LNCaP clone FGC (cell line): ENCODE measurements at regions not wholly inside any gene's neighbourhood (a gene's known extent, or its start where the extent isn't known, plus 50 kb on each side); places are given as distances from the start of the nearest gene placed in this dataset.

Experiments
- DNase-seq: peaks from one replicate; pipeline ENCODE4 v3.0.0-alpha.2; 2011; ENCODE audit warnings: low read depth
- H3K4me3 ChIP-seq: 2 replicates; pipeline ENCODE4 v1.5.1; 2011; ENCODE audit warnings: mild to moderate bottlenecking, low read depth, low read length, control low read depth
- TF ChIP-seq, protein P1 (sequence below): IDR thresholded peaks from 2 replicates; pipeline ENCODE4 v1.5.1; 2012; ENCODE audit warnings: mild to moderate bottlenecking; ENCODE audit not compliant: control insufficient read depth, insufficient read depth; ENCODE audit errors: extremely low read depth

DNA sequence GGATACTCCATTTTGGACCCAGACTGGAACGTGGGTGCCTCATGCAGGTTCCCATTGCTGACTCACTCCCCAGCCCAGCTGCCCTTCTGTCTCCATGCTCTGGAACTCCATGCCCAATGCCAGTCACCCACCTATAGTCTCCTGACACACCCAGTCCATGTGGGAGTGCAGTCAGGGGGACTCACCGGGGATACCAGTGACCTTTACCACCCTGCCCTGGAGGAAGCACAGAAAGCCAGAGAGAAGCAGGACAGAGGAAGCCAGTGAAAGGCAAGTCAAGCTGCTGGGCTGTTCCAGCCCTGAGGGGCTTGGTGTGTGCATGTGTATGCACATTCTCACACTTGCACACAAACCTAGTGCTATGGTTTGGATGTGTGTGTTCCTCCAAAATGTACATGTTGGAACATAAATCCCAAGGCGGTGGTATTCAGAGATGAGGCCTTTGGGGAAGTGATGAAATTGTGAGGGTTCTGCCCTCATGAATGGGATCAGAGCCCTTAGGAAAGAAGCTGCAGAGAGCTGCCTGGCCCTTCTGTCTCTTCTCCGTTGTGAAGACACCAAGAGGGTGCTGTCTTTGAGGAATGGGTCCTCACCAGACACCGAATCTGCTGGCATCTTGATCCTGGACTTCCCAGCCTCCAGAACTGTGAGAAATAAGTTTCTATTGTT, 121.4 kb upstream of the MAFB start:
- no peak for DNase-seq
- H3K4me3 ChIP-seq: no peak overlapping the region
- TF ChIP-seq, protein P1, sequence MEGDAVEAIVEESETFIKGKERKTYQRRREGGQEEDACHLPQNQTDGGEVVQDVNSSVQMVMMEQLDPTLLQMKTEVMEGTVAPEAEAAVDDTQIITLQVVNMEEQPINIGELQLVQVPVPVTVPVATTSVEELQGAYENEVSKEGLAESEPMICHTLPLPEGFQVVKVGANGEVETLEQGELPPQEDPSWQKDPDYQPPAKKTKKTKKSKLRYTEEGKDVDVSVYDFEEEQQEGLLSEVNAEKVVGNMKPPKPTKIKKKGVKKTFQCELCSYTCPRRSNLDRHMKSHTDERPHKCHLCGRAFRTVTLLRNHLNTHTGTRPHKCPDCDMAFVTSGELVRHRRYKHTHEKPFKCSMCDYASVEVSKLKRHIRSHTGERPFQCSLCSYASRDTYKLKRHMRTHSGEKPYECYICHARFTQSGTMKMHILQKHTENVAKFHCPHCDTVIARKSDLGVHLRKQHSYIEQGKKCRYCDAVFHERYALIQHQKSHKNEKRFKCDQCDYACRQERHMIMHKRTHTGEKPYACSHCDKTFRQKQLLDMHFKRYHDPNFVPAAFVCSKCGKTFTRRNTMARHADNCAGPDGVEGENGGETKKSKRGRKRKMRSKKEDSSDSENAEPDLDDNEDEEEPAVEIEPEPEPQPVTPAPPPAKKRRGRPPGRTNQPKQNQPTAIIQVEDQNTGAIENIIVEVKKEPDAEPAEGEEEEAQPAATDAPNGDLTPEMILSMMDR: no peak

DNA sequence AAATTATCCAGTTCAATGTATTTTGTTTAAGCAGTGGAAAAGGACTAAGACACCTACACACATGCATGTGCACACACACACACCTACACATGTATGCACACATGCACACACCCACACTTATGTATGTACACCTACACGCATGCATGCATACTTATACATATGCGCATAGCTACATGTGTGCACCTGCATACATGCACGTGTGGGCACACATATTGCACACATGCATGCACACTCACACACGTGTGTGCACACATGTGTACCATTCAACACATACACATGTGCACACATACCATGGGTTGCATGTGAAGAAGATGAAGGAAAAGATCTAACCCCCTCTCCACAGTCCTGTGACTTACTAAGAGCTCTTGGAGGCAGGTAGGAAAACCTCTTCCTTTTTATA, 122.0 kb upstream of the MAFB start:
- H3K4me3 ChIP-seq: no peak overlapping the region
- TF ChIP-seq, protein P1: no peak

DNA sequence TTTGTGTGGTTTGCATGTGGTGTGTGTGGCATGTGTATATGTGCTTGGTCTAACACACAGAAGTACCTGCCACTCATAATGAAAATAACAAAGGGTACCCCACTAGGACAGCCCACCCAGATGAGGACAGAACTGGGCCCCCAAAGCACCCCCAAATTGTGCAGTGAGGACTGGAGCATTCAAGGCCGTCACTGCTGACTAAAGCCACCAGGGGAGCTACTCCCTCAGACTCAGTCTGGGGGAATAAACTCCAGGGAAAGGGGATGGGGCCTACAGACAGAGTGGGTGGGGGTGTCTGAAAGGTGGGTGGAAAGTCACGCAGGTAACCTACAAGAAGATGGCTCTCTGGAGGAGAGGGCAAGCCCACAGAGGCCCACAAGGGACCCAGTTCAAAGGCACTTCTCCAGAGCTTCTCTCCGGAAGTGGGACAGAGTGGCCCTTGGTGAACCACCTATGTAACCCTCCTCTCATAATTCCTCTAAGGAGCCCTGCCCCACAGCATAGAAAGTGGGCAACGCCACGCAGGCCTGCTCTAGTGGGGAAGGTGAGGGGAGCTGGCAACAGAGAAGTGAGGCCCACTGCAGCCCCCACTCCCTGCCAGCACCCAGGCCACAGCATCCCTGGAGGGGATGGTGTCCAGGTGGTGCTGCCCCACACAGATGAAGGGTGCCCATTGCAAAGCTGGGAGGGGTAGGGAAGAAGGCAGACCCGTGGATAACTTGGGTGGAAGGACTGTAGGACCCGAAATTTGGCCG, 122.8 kb upstream of the MAFB start:
- H3K4me3 ChIP-seq: no peak overlapping the region
- TF ChIP-seq, protein P1: no peak
- no peak for DNase-seq

More for the DNA sequence above, 122.0 kb upstream of the MAFB start:
- DNase-seq: no peak

DNA sequence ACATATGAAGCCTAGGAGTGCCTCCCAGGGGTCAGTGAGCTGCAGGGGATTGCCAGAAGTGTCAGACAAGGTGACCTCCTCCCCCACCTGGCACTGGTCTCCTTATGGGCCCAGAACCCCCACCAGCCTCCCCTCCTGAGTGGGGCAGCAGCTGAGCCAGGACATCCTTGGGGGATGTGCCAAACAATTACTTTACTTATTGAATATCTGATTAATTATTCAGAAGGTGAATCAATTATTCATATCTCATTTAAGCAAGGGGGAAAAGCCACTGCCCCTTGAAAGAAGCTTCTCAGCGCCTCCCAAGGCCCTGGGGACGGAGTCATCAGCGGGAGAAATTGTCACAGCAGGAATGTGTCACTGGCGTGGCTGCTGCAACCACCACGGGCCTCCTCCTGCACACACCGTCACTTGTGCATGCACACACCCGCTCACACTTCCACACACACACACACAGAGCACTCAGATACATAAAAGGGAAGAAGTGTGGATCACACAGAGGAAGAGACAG, 123.4 kb upstream of the MAFB start:
- H3K4me3 ChIP-seq: no peak overlapping the region
- no peak for DNase-seq
- TF ChIP-seq, protein P1: no peak

DNA sequence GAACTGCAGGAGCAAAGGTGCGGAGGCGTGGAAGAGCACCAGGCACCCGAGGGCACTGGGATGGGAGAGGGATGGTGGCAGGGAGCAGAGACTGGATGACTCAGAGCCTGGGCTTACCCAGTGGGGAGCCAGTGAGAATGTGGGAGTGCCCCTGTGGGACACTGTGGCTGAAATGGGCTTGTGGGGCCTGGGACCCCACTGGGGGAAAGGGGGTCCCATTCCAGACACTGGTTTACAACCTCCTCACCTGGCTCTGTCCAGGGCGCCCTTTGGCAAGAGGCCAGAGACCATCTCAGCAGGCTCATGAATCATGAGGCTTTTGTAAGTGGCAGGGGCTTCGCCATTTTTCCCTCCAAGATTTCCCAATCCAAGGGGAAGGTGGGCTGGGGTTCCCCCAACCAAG, 124.0 kb upstream of the MAFB start:
- TF ChIP-seq, protein P1: no peak
- no peak overlapping the region for H3K4me3 ChIP-seq
- DNase-seq: no peak

DNA sequence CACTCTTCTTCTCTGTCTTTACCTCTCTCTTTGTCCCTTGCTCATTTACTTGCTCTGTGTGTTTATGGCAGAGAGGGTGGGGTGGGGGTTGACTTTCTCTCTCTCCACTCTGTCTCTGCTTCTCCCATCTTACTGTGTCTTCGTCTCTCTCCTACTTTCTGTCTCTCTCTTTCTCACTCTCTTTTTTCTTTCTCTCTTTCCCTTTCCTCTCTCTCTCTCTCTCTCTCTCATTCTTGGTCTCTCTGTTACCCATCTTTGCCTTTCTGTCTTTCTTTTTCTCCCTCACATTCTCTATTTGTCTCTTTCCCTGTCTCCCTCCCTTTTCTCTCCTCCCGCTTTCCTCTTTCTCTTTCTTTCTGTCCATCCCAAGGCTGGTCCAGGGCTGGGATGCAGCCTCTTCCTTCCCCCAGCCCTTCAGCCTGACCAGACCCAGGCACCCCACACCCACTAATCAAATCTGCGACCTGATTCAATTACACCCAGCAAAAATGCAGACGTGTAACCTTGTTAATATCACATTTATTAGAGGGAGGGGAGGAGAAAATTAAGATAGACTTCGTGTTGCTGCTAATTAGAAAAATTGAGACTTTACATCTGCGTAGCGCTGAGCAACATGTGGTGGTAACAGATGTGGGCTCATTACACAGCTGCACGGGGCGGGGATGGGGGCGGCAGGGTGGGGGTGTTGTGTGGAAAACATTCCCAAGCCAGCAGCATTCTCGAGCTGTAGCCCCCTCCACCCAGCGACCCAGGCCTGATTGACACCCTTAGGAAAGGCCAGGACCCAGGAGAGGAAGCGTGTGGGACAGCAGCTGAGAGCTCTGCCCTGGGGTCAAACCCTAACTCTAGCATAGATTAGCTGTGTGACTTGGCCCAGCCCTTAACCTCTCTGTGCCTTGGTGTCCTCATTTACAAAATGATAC, 124.9 kb upstream of the MAFB start:
- TF ChIP-seq, protein P1: no peak
- H3K4me3 ChIP-seq: no peak overlapping the region
- DNase-seq: no peak
